Cortex of kidney (tissue), 1 donor: ENCODE measurements at regions not wholly inside any gene's neighbourhood (a gene's known extent, or its start where the extent isn't known, plus 50 kb on each side); places are given as distances from the start of the nearest gene placed in this dataset.
"Not testable (repeated sequence)": the region's sequence is repeated elsewhere in the genome, so short reads cannot be mapped to it uniquely, and the experiment has no call there.

Experiments
- DNase-seq: peaks from one replicate; lab custom pipeline; 2025; lab: John Stamatoyannopoulos, UW

DNA sequence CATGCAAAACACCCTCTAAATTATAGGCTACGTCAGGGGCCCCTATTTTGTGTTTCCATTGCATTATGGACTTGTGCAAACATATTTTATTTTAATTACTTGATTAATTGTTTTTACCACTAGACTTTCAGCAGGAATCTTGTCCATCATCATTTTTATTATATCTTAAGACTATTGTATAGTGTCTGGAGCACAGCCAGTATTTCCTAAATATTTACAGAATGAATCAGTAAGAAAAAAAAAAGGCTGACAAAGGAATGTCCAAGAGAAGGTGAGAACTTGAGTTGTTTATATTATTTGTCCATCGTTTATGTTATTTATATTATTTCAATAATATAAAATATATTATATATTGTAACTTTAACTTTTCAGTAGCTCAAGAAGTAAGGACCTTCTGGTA lies 664.7 kb downstream of the SLC6A15 start:
- DNase-seq = no peak

DNA sequence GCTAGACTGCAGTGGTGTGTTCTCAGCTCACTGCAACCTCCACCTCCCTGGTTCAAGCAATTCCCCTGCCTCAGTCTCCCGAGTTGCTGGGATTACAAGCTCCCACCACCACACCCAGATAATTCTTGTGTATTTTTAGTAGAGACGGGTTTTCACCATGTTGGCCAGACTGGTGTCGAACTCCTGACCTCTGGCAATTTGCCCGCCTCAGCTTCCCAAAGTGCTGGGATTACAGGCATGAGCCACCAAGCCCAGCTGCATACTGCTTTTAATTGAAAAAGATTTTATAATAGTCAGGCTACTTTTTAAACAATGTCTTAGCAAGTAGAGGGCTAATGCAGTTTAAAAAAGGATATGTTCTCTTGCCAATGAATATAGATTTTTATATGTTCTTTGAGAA lies 668.9 kb downstream of the SLC6A15 start:
- DNase-seq = no peak

DNA sequence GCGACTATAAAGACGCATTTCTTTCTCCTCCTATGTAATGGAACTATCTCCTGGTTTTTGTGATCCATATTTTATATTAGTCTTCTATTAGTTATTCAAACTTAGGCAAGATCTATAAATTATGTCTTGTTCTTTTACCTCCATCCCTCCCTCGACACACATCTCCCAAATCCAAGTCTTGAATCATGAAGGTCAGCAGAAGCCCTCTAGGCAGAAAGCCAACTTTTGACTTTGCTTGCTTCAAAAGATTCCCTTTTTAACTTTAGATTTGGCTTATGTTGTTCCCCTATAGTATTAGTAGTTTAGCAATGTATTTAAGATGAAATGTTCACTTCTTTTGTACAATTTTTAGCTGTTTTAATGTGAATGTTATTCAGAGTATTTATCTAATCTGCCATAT lies 689.8 kb downstream of the SLC6A15 start:
- DNase-seq = no peak

DNA sequence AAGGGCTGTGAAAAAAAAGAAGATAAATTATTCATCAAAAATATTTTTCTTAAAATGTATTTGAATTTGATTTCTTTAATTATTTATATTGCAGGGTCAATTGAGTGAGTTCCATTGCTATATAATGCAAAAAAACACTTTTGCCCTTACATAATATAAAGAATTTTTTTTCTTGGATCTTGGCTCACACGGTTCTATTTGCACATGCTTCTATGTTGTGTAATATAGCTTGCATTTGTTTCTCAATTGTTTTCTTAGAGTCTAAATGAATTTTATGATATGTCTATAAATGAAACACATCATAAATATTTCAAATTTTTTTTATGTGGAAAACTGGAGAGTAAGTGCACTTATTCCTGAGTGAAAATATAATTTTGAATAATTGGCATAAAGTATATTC lies 694.2 kb downstream of the SLC6A15 start:
- no peak for DNase-seq

DNA sequence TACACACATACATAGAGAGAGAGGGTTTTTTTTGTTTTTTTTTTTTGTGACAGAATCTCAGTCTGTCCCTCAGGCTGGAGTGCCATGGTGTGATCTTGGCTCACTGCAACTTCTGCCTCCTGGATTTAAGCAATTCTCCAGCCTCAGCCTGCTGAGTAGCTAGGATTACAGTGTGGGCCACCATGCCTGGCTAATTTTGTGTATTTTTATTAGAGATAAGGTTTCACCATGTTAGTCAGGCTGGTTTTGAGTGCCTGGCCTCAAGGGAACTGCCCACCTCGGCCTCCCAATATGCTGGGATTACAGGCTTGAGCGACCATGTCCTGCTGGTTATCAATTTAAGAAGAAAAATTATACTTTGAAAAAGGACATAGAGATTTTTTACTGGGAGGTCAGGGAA lies 710.6 kb downstream of the SLC6A15 start:
- no peak for DNase-seq

DNA sequence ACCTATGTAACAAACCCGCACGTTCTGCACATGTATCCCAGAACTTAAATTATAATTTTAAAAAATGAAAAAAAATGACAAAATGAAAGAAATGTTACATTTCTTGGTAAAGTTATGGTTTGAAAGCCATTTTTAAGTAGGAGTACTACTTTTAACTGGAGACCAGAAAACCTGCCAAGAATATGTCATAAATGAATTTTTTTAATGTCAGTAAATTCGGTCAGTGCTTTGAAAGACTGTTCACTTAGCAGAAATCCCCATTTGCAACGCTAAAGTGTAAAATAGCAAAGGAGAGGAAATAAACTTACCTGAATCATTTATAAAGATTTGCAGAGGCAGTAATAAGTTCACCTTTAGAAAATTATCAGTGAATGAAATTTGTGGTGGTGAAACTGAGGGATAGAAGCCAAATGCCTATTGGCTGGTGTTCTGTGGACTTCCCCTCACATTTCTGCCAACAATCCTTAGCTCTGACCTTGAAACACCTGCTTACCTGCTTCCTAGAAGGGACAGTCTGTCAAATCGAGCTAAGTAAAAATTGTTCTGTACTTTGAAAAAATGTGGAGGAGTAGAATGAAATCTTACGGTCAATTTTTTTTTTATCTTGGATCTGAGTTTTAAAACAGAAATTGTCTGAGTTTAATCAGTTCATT lies 714.2 kb downstream of the SLC6A15 start:
- no peak for DNase-seq

DNA sequence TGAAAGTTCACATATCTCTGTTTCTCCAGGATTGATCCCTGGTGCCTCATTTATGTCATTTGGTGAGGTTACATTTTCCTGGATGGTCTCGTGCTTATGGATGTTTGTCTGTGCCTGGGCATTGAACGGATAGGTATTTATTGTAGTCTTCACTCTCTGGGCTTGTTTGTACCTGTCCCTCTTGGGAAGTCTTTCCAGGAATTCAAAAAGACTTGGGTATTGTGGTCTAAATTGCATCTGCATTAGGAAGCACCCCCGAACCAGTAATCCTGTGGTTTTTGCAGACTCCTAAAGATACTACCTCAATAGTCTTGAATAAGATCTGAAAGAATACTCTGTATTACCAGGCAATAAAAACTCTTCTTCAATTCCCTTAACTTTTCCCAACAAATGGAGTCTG lies 720.8 kb downstream of the SLC6A15 start:
- DNase-seq = no peak

DNA sequence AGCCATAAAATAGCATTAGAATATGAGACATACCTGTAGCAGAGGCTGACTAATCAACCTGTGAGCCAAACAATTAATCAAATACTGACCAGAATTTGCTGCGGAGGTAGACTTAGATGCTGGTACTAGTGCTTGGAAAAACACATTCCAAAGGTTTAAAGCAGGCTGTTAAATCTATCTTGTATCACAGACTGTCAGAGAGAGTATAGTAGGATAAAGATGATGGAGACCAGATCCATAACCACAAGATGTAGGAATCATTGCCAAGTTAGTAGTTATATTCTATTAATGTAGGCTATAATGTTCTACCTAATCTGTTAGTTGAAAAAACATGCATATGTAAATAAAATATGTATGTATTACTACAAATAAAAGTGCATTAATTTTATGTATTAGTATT lies 726.2 kb downstream of the SLC6A15 start:
- no peak for DNase-seq

DNA sequence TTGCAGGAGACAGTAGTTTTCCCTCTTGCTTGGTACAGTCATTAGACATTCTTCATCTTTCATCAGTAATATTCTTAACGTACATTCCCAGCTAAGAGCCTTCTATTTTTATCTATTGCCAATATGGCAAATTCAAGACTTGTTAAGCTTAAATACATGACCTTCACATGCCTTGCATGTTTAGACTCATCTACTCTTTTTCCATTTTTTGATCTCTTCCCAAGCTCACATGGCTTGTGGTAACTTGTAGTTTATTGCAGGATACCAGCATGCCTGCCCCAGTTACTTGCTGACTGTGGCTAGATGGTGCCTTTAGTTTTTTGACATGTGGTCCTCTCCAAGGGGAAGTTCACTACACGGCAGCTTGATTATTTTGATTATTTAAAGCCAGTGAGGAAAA lies 729.0 kb downstream of the SLC6A15 start:
- DNase-seq = no peak

DNA sequence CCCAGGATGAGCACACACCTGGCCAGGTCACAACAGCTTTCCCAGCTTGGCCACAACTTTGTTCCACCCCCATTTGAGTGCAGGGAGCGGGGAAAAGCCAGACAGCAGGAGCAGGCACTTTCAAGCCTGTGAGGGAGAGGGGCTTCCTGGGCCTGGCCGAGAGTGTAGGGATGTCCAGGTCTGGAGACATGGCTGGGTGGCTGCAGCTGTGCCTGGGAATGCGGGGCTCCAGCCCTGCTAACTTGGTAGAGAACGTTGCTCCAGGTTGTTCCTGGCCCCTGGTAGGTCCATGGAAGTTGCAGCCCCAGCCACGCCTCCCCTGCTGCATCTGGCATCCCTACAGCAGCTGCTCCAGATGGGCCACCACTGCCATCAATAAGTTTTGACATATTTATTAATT lies 738.5 kb downstream of the SLC6A15 start:
- DNase-seq = no peak

DNA sequence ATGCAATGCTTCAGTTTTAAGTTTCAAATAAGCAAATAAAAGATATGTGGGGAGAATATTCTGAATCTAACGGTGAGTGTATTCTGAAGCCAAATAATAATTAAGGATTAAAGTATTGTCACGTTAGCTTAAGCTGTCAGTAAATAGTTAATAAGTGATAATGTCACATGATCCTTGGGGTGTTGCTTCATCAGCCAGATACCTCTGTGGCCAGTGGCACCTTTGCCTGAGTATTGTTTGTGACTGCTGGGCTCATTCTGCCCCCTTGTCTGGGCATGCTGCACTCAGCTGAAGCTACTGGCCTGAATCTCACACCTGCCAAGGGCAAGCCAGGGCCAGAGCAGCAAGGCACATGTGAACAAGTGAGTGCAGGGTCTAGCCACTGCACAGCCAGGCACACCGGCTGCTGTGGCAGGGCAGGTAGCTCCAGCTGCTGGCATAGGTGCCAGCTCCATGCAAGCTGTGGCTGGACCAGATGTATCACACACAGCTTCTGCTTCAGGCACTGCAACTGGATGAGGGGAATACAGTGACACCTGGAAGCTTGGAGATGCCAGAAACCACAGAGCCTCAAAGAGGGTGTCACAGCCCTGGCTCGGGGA lies 739.7 kb downstream of the SLC6A15 start:
- no peak for DNase-seq

DNA sequence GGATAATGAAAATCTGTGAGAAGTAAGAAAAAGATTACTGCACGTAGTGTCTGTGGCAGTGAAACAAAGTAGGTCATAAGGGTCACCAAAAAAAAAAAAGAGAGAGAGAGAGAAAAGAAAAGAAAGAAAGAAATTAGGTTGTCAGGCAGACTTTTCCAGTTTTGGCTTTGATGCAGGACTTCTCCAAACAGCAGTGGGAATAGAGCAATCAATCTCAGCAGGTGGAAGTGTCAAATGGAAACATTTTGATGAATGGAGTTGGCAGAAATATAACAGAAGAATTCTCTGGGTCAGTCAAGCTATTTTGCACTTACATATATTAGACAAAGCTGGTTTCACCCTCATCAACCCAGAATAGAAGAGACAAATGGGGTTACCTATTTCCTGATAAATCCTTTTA lies 745.8 kb downstream of the SLC6A15 start:
- no peak for DNase-seq

DNA sequence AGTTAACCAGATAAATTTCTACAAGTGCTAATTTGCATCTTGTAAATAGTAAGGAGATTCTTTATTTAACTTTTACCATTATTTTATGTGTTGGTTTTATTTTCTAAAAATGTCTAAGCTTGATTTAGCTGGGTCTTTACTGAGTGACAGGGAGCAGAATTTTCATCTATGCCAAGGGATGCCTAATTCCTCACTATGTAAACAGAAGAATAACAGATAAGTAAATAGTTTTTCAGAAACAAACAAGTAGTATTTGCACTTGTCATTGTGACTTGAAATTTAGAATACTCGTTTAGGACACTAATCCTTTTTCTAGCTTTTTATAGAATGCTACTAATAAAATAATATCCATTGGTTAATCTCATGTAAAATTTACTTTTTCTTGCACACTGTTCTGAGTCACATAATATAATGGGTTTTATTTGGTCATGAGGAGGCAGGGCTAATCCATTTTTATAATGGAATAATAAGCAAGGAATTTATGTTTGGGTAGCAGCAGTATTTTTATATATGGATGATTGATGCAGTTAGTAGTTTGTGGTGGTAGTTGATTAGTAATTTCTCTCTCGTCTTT lies 746.5 kb downstream of the SLC6A15 start:
- DNase-seq = no peak

DNA sequence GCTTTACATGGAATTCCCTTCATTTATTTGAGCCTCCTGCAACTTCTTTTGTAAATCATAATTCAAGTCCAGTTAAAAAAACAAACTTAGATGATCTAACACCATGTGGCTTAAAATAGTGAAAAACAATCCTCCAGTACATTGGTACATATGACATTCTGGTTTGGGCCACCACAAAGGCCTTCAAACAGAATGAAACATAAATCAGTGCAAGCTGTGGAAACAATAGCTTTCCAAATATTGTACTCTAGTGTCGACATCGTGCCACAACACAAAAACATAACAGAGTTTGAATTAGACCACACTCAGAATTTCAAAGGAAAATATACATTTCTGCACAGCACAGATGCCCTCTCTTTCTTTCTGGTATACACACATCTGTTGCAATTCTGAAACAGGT lies 751.3 kb downstream of the SLC6A15 start:
- DNase-seq = no peak

DNA sequence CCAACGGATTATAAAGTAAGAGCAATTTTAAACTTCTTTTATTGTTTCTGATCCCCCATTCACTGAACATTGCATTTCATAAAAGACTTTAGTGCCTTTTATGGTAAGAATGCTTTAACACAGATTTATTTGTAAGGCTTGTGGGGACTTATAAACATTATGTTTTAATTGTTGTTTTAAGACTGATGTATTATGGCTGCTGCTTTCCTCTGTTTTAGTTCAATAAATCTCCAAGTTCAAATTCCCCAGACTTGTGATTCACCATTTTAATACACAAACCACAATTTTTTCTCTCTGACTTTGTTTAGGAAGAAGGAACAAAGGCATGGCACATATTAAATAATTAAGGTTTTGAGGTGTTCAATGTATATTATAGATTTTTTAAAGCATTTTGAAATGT lies 753.3 kb downstream of the SLC6A15 start:
- no peak for DNase-seq

DNA sequence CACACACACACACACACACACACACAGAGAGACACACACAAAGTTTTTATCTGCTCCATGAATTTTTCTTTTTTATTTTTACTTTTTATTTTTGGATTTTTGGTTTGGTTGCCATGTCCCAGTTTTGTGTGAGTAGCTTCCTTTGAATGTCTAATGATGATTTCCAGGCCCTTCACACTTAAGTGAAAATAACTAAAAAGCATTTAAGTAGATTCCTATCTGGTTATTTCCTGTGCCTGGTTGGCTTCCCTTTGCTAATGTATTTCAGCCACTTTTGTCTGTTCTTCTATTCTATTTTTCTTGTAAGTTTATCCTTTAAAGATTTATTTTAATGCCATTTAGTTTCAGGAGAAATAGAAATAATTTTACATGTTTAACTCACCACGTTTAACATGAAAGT lies 755.4 kb downstream of the SLC6A15 start:
- DNase-seq = no peak

DNA sequence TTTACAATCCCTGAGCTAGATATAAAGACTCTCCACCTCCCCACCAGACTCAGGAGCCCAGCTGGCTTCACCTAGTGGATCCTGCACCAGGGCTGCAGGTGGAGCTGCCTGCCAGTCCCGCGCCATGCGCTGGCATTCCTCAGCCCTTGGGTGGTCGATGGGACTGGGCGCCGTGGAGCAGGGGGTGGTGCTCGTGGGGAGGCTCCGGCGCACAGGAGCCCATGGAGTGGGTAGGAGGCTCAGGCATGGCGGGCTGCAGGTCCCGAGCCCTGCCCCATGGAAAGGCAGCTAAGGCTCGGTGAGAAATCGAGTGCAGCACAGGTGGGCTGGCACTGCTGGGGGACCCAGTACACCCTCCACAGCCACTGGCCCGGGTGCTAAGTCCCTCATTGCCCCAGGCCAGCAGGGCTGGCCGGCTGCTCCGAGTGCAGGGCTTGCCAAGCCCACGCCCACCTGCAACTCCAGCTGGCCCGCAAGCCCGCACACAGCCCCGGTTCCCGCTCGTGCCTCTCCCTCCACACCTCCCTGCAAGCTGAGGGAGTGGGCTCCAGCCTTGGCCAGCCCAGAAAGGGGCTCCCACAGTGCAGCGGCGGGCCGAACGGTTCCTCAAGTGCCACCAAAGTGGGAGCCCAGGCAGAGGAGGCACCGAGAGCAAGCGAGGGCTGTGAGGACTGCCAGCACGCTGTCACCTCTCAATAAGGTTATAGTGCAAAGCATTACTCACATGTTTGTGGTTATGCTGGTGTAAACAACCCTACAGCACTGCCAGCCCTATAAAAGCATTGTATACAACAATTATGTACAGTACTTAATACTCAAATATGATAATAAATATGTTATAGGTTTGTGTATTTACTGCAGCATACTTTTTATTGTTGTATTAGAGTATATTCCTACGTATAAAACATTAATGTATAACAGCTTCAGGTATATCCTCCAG lies 757.3 kb downstream of the SLC6A15 start:
- not testable (repeated sequence) for DNase-seq

DNA sequence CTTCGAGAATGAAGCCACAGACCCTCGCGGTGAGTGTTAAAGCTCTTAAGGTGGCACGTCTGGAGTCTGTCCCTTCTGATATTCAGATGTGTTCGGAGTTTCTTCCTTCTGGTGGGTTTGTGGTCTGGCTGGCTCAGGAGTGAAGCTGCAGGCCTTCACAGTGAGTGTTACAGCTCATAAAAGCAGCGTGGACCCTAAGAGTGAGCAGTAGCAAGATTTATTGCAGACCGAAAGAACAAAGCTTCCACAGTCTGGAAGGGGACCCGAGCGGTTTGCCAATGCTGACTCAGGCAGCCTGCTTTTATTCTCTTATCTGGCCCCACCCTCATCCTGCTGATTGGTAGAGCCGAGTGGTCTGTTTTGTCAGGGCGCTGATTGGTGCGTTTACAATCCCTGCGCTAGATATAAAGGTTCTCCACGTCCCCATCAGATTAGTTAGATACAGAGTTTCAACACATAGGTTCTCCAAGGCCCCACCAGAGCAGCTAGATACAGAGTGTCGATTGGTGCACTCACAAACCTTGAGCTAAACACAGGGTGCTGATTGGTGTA lies 758.1 kb downstream of the SLC6A15 start:
- DNase-seq = not testable (repeated sequence)

DNA sequence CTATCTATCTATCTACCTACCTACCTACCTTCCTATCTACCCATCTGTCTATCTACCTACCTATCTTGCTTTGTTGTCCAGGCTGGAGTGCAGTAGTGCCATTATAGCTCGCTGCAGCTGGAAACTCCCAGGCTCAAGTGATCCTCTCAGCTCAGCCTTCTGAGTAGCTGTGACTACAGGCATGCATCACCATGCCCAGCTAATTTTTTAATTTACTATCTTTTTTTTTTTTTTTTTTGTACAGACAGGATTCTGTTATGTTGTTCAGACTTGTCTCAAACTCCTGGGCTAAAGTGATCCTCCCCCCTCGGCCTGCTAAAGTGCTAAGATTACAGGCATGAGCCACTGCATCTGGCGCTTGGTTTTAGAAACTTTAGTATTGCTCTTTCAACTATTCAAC lies 762.4 kb downstream of the SLC6A15 start:
- DNase-seq = no peak

DNA sequence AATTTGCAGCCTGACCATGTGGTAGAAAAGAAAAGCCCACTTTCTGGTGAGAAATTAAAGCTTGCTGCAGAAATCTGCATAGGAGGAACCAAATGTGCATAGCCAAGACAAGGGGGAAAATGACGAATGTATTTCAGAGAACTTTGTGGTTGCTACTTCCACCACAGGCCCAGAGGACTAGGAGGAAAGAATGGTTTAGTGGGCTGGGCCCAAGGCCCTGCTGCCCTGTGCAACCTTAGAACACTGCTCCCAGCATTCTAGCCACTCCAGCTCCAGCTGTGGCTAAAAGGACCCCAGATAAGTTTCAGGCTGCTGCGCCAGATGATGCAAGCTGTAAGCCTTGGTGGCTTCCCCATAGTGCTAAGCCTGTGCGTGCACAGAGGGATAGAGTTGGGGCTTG lies 764.3 kb downstream of the SLC6A15 start:
- no peak for DNase-seq

DNA sequence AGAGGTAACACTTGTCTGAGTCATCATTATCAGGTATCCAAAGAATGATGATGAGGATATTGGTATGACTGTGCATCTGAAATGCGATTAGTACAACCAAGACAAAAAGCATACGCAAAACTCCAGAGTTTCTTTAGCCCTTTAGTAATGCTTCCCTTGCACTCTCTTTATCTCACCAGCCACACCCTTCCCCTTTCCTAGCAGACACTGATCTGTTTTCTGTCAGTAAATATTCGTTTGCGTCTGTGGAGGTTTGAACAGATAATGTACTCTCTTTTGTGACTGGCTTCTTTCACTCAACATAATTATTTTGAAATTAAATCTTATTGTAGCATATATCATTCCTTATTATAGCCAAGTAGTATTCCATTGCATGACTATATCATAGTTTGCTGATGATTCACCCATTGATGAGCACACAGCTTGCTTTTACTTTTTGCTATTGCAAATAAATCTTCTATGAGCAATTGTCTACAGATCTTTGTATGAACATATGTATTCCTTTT lies 775.7 kb downstream of the SLC6A15 start:
- no peak for DNase-seq

DNA sequence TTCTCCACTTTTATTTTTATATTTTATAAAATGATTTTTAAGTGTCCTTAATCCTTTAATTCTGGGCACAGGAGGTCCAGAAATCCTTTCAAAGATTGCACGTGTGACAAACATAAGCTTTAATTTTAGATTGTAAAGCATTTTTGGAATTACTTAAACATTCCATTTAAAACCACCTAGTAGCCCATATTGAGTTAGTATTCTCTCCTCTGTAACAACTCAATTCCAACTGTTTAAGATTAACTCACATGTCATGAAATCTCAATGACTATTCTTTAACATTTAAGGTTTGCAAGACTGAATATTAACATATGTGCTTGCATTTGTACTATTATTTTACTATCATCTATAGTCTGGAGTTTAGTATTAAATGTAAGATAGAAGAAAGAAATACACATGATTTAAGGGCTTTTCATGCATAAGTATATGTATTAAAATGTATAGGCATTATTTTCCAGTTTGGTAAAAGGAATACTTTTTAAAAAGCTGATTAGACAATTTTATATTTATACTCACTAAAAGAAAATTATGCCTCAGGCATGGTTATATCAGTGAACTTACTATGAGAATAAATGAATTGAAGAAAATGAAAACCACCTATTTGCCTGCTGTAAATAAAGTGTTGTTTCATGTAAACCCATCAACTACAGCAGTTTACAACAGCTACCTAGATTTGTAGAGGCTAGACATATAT lies 776.9 kb downstream of the SLC6A15 start:
- no peak for DNase-seq
